LNCaP clone FGC (cell line): ENCODE measurements at regions not wholly inside any gene's neighbourhood (a gene's known extent, or its start where the extent isn't known, plus 50 kb on each side); places are given as distances from the start of the nearest gene placed in this dataset.

Experiments used
- DNase-seq: peaks from one replicate; pipeline ENCODE4 v3.0.0-alpha.2; 2011; ENCODE audit warnings: low read depth
- H3K4me3 ChIP-seq: 2 replicates; pipeline ENCODE4 v1.5.1; 2011; ENCODE audit warnings: mild to moderate bottlenecking, low read depth, low read length, control low read depth
- CTCF ChIP-seq: IDR thresholded peaks from 2 replicates; pipeline ENCODE4 v1.5.1; 2012; ENCODE audit warnings: mild to moderate bottlenecking; ENCODE audit not compliant: control insufficient read depth, insufficient read depth; ENCODE audit errors: extremely low read depth

DNA sequence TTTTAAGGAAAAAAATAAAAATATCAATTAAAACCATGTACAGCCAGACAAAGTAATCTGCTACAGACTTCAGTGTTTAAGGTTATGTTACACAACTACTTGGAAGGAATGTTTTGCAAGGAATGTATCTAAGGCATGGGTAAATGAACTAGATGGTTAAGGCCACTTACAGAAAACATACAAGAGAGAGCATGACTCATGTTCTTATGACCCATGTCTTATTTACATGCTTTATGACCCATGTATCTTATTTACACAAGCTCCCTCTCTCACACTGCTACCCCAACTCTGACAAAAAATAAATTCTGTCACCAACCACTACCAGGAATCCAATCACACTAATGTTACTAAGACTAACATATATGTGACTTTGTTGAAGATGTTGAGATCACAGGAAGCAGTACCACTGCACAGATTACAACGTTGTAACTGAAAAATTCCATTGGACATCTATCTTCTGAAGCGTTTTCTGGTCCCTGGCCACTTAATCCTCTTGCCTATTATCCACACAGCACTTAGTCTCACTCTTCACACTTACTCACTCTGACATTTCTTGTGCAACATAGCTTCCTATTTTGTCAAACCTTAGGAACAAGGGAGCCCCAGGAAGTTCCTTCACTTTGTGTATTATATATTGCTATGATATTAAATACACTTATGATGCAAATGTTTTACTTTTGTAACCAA, 1630.1 kb upstream of the C9orf72 start:
- H3K4me3 ChIP-seq = no peak overlapping the region
- TF ChIP-seq CTCF = no peak
- DNase-seq = no peak

DNA sequence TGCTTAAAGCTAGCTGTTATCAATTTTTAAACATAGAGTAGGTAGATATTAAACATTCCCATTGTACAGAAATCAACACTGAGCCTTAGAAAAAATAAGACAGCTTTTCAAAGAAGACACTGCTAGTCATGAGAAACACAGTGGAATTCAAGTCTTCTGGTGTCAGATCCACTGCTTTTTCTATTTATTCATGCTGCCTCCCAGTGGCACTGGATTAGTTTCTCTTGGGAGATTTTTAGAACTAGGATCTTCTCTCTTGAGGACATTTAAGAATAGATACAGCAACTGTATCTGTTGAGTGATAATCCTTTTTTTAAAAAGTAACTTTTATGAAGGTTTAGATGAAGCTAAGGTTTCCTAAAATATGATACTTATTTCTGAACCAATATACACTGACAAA, 1635.4 kb upstream of the C9orf72 start:
- DNase-seq = no peak
- no peak for TF ChIP-seq CTCF
- no peak overlapping the region for H3K4me3 ChIP-seq

GRCh38 chr9:29209748-29210291, 1636.5 kb upstream of the C9orf72 start:
- no peak overlapping the region for H3K4me3 ChIP-seq
- no peak for DNase-seq
- no peak for TF ChIP-seq CTCF

DNA sequence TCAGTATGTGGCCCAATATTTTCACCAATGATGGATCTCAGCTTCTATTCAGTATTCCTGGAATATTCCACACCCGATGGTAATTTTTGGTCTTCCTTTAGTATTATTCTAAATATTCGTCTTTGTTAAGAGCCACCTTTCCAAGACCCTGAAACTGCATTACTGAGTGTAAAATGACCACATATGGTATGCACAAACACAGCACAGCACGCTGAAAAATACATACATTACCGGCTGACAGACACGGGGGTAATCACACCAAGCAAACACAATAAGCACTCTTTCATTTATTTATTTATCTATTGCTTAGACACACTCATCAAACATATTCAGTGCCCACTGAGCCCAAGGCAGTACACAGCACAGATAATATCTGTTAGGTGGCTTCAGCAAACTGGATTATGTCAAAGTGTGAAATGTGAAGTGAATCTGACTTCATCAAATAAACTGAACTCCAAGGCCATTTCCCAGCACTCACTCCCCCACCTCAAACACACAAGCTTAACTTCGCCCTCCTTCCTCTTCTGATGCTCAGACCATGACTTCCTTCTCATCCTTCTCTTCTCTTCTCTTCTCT, 1637.8 kb upstream of the C9orf72 start:
- no peak overlapping the region for H3K4me3 ChIP-seq
- no peak for DNase-seq
- TF ChIP-seq CTCF = no peak

- TF ChIP-seq CTCF = peak; percentile 33
- DNase-seq = no peak
- H3K4me3 ChIP-seq = no peak overlapping the region
These were observed 1638.5 kb upstream of the C9orf72 start for GRCh38 chr9:29211580-29212396.

DNA sequence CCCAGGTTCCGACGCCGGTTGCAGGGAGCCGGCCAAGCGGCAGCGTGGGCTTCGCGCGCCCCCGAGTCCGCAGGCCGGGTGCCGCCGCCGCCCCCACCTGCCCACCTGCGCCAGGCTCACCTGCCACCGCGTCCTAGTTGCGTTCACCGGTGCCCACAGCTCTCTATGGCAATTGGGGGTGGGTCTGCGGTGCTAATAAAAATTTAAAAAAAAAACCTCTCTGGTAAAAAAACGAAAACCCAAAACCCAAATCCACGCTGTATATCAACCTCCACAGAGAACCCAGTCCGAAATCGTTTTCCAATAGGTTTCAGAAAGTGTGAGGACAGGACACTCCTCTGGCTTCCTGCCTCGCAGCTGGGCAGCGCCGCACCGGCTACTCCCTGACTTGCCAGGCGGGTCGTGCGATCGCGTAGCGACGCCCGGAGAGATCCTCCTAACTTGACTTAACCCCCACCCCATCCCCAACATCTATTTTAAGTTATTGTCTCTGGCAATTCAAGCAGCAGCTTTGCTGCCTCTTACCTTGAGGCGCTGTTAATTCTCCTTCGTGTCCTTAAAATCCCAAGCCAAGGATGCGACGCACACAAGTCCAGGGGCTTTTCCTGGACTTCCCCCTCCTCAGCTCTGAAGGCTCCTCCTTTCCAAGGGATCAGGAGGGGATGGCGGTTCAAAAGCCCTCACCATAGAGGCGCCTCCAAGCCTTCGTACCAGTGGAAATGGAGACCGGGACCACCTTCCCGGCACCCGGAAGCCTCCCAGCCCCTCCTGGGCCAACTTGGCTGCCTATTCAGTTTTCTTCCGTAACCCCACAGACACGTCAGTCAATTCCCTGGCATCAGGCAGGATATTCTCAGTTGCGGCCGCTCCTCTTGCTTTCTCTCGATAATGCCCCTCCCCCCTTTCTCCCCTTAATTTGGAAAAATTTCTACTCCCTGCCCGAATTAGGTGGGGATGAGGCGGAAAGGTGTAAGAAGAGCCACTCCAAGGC, 1639.4 kb upstream of the C9orf72 start:
- no peak for DNase-seq
- no peak for TF ChIP-seq CTCF
- H3K4me3 ChIP-seq = no peak overlapping the region
